ELR (cell line): ENCODE measurements at regions not wholly inside any gene's neighbourhood (a gene's known extent, or its start where the extent isn't known, plus 50 kb on each side); places are given as distances from the start of the nearest gene placed in this dataset.
"Not testable (repeated sequence)": the region's sequence is repeated elsewhere in the genome, so short reads cannot be mapped to it uniquely, and the experiment has no call there.

Experiments
- DNase-seq: peaks from one replicate; pipeline ENCODE4 v3.0.0-alpha.2; 2015; ENCODE audit warnings: low read depth

GRCh38 chr18:39599251-39599650 lies 2033.7 kb upstream of the CELF4 start:
- DNase-seq = no peak

GRCh38 chr18:39596891-39597290 lies 2031.3 kb upstream of the CELF4 start:
- DNase-seq = no peak

- DNase-seq = no peak
Observed at GRCh38 chr18:39596221-39596620, 2030.6 kb upstream of the CELF4 start.

GRCh38 chr18:39594206-39594605 lies 2028.6 kb upstream of the CELF4 start:
- DNase-seq = no peak

- no peak for DNase-seq
Observed at GRCh38 chr18:39591649-39592048, 2026.1 kb upstream of the CELF4 start.

- no peak for DNase-seq
Observed at GRCh38 chr18:39589496-39589895, 2023.9 kb upstream of the CELF4 start.

- DNase-seq = no peak
Observed at GRCh38 chr18:39587586-39587985, 2022.0 kb upstream of the CELF4 start.

- no peak for DNase-seq
Observed at GRCh38 chr18:39586741-39587140, 2021.1 kb upstream of the CELF4 start.

GRCh38 chr18:39574897-39575296 lies 2009.3 kb upstream of the CELF4 start:
- DNase-seq = no peak

- peak; percentile 26 for DNase-seq
Observed at GRCh38 chr18:39571511-39571910, 2005.9 kb upstream of the CELF4 start.

- not testable (repeated sequence) for DNase-seq
Observed at GRCh38 chr18:39565551-39566230, 2000.1 kb upstream of the CELF4 start.

- DNase-seq = no peak
Observed at GRCh38 chr18:39564716-39565115, 1999.1 kb upstream of the CELF4 start.

- DNase-seq = no peak
Observed at GRCh38 chr18:39561126-39561525, 1995.5 kb upstream of the CELF4 start.

- no peak for DNase-seq
Observed at GRCh38 chr18:39558658-39559057, 1993.1 kb upstream of the CELF4 start.

- DNase-seq = no peak
Observed at GRCh38 chr18:39555496-39555895, 1989.9 kb upstream of the CELF4 start.

- DNase-seq = no peak
Observed at GRCh38 chr18:39550701-39551100, 1985.1 kb upstream of the CELF4 start.

GRCh38 chr18:39549144-39549543 lies 1983.5 kb upstream of the CELF4 start:
- DNase-seq = no peak

GRCh38 chr18:39531659-39532058 lies 1966.1 kb upstream of the CELF4 start:
- no peak for DNase-seq

- DNase-seq = no peak
Observed at GRCh38 chr18:39529358-39529757, 1963.8 kb upstream of the CELF4 start.

GRCh38 chr18:39527465-39527864 lies 1961.9 kb upstream of the CELF4 start:
- DNase-seq = no peak

- DNase-seq = no peak
Observed at GRCh38 chr18:39524370-39524769, 1958.8 kb upstream of the CELF4 start.

GRCh38 chr18:39523281-39523680 lies 1957.7 kb upstream of the CELF4 start:
- DNase-seq = peak; percentile 73

GRCh38 chr18:39521164-39521563 lies 1955.6 kb upstream of the CELF4 start:
- peak; percentile 2 for DNase-seq

- DNase-seq = no peak
Observed at GRCh38 chr18:39519741-39520140, 1954.1 kb upstream of the CELF4 start.
